K562 (cell line): ENCODE measurements at regions not wholly inside any gene's neighbourhood (a gene's known extent, or its start where the extent isn't known, plus 50 kb on each side); places are given as distances from the start of the nearest gene placed in this dataset.

ENCODE experiments used
- ATAC-seq: fragments of 200-7000 bp; cut with Tn5 transposase; 3 replicates; pipeline ENCODE4 v1.9.1; 2020; ENCODE audit warnings: moderate library complexity
- BruUV-seq: library from RNA; stranded (reverse); fragments of 400-500 nt; replicated peaks from 2 replicates; lab custom pipeline; 2021; lab: Mats Ljungman, UMichigan
- CTCF ChIA-PET: fragments of 300-600 bp; formaldehyde crosslinking; extraction: SDS; loops from one replicate; lab custom pipeline; 2021; ENCODE audit warnings: low intra/inter-chr PET ratio; lab: Yijun Ruan, JAX
- POLR2A ChIA-PET: fragments of 300-600, 350-650 bp; sonication (Branson Sonifier 250); formaldehyde crosslinking; extraction: SDS; loops from one replicate; lab custom pipeline; 2021; ENCODE audit warnings: antibody characterized with exemption, inconsistent platforms; lab: Yijun Ruan, JAX
- DNase-seq, 4 experiments: peaks; one replicate each; pipeline versions ENCODE4 v3.0.0 to v3.0.0-alpha.2; 2011 to 2018; ENCODE audit warnings: low spot score in 3 of 4, mixed read lengths in 3 of 4; ENCODE audit errors: extremely low read depth in 1 of 4
- FAIRE-seq: peaks from 2 replicates; lab custom pipeline; 2011; peaks lifted over from hg19 to GRCh38; lab: Jason Lieb, UNC
- H2AFZ ChIP-seq: 2 replicates; pipeline ENCODE4 v1.6.0; 2011; ENCODE audit warnings: low read depth, low read length, control low read depth, inconsistent platforms
- H3K27ac ChIP-seq: fragments of 200-600 bp; 3 replicates; pipeline ENCODE4 v1.8.0; 2011; ENCODE audit warnings: low read depth, mild to moderate bottlenecking, control low read depth, inconsistent platforms, low read length, moderate library complexity, mixed read lengths; ENCODE audit errors: extremely low read depth
- H3K27me3 ChIP-seq, 2 experiments: fragments of 300-600 bp in 1 of 2; 2 replicates in 1 of 2; 3 replicates in 1 of 2; pipeline versions ENCODE4 v1.6.0 to v1.8.0; 2011; ENCODE audit warnings: inconsistent platforms in 2 of 2, low read length in 2 of 2, mild to moderate bottlenecking in 1 of 2, mixed read lengths in 1 of 2, moderate library complexity in 1 of 2; ENCODE audit not compliant: control insufficient read depth in 2 of 2, insufficient read depth in 2 of 2
- H3K36me3 ChIP-seq: fragments of 300-600 bp; 3 replicates; pipeline ENCODE4 v1.8.0; 2011; ENCODE audit warnings: mild to moderate bottlenecking, low read length, inconsistent platforms; ENCODE audit not compliant: control insufficient read depth, insufficient read depth
- H3K4me1 ChIP-seq, 2 experiments: fragments of 200-600 bp in 1 of 2; replicated peaks in 1 of 2; 2 replicates in 1 of 2; 3 replicates in 1 of 2; pipeline versions ENCODE4 v1.5.1 to v1.8.0; 2011; ENCODE audit warnings: inconsistent platforms in 2 of 2, low read length in 2 of 2, mild to moderate bottlenecking in 1 of 2, mixed read lengths in 1 of 2, moderate library complexity in 1 of 2; ENCODE audit not compliant: control insufficient read depth in 2 of 2, insufficient read depth in 2 of 2
- H3K4me2 ChIP-seq: 2 replicates; pipeline ENCODE4 v1.6.1; 2011; ENCODE audit warnings: low read length, control low read depth, inconsistent platforms, mixed read lengths; ENCODE audit not compliant: insufficient read depth
- H3K4me3 ChIP-seq: fragments of 200-600 bp; sonication (generic), shearing (Covaris generic); 2 replicates; pipeline ENCODE4 v1.5.1; 2016; ENCODE audit warnings: control low read depth, inconsistent platforms
- H3K79me2 ChIP-seq: fragments of 200-600 bp; 3 replicates; pipeline ENCODE4 v1.8.0; 2011; ENCODE audit warnings: low read length, inconsistent platforms; ENCODE audit not compliant: control insufficient read depth, insufficient read depth
- H3K9ac ChIP-seq, 2 experiments: 2 replicates each; pipeline versions ENCODE4 v1.6.0 to v1.6.1; 2011; ENCODE audit warnings: low read depth in 2 of 2, low read length in 2 of 2, control low read depth in 1 of 2, inconsistent platforms in 1 of 2, mild to moderate bottlenecking in 1 of 2, mixed read lengths in 1 of 2; ENCODE audit not compliant: insufficient read depth in 1 of 2
- H3K9me1 ChIP-seq: one replicate; pipeline ENCODE4 v1.6.0; 2011; ENCODE audit warnings: inconsistent platforms, mild to moderate bottlenecking, low read length, moderate library complexity; ENCODE audit not compliant: control insufficient read depth, insufficient read depth
- H3K9me3 ChIP-seq: replicated peaks from 2 replicates; pipeline ENCODE4 v1.5.1; 2011; ENCODE audit warnings: low read depth, low read length, inconsistent platforms; ENCODE audit not compliant: control insufficient read depth, insufficient read depth
- H4K20me1 ChIP-seq: replicated peaks from 2 replicates; pipeline ENCODE4 v1.6.1; 2011; ENCODE audit warnings: low read length, inconsistent platforms, mixed read lengths; ENCODE audit not compliant: control insufficient read depth, insufficient read depth
- CHCHD3 ChIP-seq: fragments of 250-450 bp; sonication (Bioruptor Pico); IDR thresholded peaks from 2 replicates; pipeline ENCODE4 v2.1.2; 2022; ENCODE audit warnings: mild to moderate bottlenecking
- CLOCK ChIP-seq: fragments of 250-450 bp; sonication (Bioruptor Pico); IDR thresholded peaks from 2 replicates; pipeline ENCODE4 v1.4.0; 2020; ENCODE audit warnings: mild to moderate bottlenecking, moderate library complexity, borderline replicate concordance
- HMG20A ChIP-seq: fragments of 450-650 bp; formaldehyde crosslinking; conservative IDR thresholded peaks from 2 replicates; pipeline ENCODE4 v1.4.0; 2020; ENCODE audit warnings: mild to moderate bottlenecking, mixed read lengths
- ZFPM2 ChIP-seq: fragments of 250-450 bp; sonication (Bioruptor Pico); IDR thresholded peaks from 2 replicates; pipeline ENCODE4 v1.5.1; 2022; ENCODE audit warnings: mild to moderate bottlenecking
- WGBS: fragments of 100-300 bp; shearing (Covaris generic); methylation state at CpG from one replicate; pipeline ENCODE4 v1.1.6; 2016; ENCODE audit warnings: low coverage, mixed read lengths; ENCODE audit not compliant: insufficient coverage; ENCODE audit errors: missing lambda C conversion rate; 5-methylcytosine and 5-hydroxymethylcytosine counted together
- in situ Hi-C: fragments of 300-500 bp; cut with MboI; formaldehyde crosslinking; loops from 4 replicates; pipeline ENCODE4 v1.15.0; 2018; ENCODE audit warnings: inconsistent platforms, mixed read lengths
- intact Hi-C: fragments of 100-400 bp; cut with micrococcal nuclease; formaldehyde crosslinking; loops from 2 replicates; pipeline ENCODE4 v1.14.2; 2022

GRCh38 chr18:29737190-29737589 is 1305.4 kb downstream of the DSC3 start:
- ATAC-seq = no peak
- Histone ChIP-seq H4K20me1 (no peaks in the 10 kb centered on the region), H3K9ac (no peak overlapping the region)

More at GRCh38 chr18:29737190-29737589, 1305.4 kb downstream of the DSC3 start:
- Histone ChIP-seq H3K9me3 (no peaks in the 10 kb centered on the region), H3K79me2 (no peaks in the 10 kb centered on the region), H3K27ac (no peak overlapping the region), H3K4me2 (no peak overlapping the region), H3K4me3 (no peak overlapping the region)
- CTCF ChIA-PET = no interaction called here
- DNase-seq = no peak
- POLR2A ChIA-PET = no interaction called here
- no TSS peak for BruUV-seq
- TF ChIP-seq HMG20A (CRISPR knock-in tag) = no peak
- no peak for TF ChIP-seq CLOCK
- TF ChIP-seq ZFPM2 = no peak
- TF ChIP-seq CHCHD3 (CRISPR knock-in tag) = no peak
- TF ChIP-seq, all 486 proteins: peak for 0
- 0% methylated on average over 2 of the region's 3 CpGs for WGBS
- in situ Hi-C loops (no loop called here), intact Hi-C loops (no loop called here)
- no peak for FAIRE-seq
- no peaks in the 10 kb centered on the region for H3K4me1 ChIP-seq
- no peak overlapping the region for H2AFZ ChIP-seq
- H3K36me3 ChIP-seq = no peaks in the 10 kb centered on the region
- no peaks in the 10 kb centered on the region for H3K9me1 ChIP-seq
- H3K27me3 ChIP-seq = no peaks in the 10 kb centered on the region
